HG02678 (cell line): ENCODE measurements at regions not wholly inside any gene's neighbourhood (a gene's known extent, or its start where the extent isn't known, plus 50 kb on each side); places are given as distances from the start of the nearest gene placed in this dataset.
"Not testable (repeated sequence)": the region's sequence is repeated elsewhere in the genome, so short reads cannot be mapped to it uniquely, and the experiment has no call there.

Experiments used
- ATAC-seq: cut with Tn5 transposase; IDR thresholded peaks from one replicate; pipeline ENCODE4 v1.9.1; 2021; ENCODE audit warnings: mild to moderate bottlenecking, moderate library complexity; ENCODE audit not compliant: unreplicated experiment

DNA sequence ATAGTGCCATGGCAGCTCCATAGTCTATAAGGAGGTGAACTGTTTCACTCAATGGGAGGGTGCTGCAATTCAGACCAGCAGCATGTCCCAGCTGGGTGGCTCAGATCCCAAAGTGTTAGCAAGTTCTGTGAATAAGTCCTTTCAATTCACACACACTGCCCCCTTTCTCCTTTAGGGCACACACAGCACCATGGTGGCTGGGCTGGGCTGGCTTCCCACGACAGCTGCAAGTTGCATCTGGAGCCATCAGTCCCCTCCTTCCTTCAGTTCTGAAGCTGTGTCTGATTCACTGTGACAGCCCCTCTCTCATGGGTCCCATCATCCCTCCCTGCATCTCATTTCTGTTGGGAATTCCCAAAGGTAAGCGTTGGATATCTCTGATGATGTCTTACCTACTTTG is 324.1 kb upstream of the NCAM1 start:
- no peak for ATAC-seq

GRCh38 chr11:112637876-112638275 is 323.3 kb upstream of the NCAM1 start:
- no peak for ATAC-seq

GRCh38 chr11:112639469-112639868 is 321.8 kb upstream of the NCAM1 start:
- ATAC-seq = no peak

- ATAC-seq = no peak
Observed at GRCh38 chr11:112643416-112643815, 317.8 kb upstream of the NCAM1 start.

DNA sequence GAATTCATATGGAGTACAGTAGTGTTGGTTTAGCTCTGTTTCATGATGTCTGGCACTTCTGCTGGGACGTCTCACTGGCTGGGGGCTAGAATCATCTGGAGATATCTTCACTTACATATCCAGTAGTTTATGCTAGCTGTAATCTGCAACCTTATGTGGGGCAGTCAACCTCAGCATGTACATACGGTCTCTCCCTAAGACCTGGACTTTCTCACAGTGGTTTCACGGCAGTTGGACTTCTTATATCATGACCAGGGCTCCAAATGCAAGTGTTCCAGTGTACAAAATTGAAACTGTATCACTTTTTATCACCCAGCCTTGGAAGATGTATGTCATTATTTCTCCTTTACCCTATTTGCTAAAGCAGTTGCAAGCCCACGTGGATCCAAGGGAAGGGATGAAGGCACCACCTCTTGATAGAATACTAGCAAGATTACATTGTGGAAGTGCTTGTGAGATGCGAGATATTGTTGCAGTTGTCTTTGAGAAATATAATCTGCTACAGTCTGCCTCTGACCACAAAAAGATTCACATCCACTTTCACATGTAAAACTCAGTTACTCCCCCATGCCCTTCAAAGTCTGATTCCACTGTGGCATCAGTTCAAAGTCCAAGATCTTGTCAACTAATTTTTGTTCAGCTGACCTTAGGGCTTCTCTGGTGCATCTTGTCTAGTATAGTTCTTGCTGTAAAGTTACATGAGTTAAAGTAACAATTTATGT is 316.6 kb upstream of the NCAM1 start:
- no peak for ATAC-seq

DNA sequence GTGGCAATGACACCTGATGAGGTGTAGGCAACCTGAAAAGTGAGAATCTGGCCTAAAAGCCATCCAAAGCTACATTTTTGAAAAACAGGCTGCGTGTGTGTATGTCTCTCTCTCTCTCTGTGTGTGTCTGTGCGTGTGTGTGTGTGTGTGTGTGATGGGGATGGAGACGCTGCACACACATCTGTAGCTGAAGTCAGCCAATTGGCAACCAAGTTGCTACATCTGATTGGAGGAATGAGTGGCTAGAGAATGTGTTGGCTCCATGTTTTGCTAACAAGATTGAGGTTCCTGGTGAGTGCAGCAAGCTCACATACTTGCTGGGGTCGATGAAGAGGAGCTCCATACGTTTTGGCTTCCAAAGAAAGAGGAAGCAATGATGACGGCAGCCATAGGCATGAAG is 311.4 kb upstream of the NCAM1 start:
- ATAC-seq = no peak

DNA sequence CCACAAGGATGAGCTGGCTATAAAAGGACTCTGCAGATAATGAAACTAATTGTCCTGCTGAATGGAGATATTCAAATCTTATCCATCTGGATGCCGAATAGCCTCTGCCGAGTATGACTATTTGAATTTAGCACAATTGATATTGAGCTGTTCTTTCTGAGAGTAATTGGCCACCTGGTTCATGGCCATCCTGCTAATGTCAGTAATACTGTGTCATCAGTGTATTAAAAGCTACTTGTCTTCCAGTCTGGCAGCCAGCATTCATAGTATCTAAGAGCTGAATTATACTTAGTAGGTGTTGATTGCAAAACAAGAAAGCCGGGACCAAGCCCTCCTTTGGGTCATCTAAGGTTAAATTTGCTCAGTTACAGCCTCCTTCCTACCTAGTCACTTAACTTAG is 310.7 kb upstream of the NCAM1 start:
- ATAC-seq = no peak

GRCh38 chr11:112651386-112651785 is 309.8 kb upstream of the NCAM1 start:
- no peak for ATAC-seq

- no peak for ATAC-seq
Observed at GRCh38 chr11:112652786-112653390, 308.3 kb upstream of the NCAM1 start.

DNA sequence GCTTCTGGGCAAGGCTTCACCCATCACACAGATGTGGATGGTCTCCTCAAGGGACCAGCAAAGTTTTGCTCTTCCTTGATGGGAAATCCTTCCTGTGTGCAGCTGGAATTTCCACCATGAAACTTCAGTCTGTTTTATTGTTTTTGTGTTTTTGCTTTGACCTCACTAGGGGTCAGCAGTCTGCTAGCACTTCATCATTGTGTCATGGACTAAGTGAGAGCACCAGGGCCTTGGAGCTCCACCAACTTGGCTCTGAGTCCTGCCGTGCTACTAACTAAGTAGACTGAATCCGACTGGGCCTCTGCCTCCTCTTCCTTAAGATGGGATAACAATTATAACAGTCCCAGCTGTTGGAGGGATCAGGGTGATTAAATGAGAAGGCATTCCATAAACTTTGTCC is 305.8 kb upstream of the NCAM1 start:
- ATAC-seq = no peak

DNA sequence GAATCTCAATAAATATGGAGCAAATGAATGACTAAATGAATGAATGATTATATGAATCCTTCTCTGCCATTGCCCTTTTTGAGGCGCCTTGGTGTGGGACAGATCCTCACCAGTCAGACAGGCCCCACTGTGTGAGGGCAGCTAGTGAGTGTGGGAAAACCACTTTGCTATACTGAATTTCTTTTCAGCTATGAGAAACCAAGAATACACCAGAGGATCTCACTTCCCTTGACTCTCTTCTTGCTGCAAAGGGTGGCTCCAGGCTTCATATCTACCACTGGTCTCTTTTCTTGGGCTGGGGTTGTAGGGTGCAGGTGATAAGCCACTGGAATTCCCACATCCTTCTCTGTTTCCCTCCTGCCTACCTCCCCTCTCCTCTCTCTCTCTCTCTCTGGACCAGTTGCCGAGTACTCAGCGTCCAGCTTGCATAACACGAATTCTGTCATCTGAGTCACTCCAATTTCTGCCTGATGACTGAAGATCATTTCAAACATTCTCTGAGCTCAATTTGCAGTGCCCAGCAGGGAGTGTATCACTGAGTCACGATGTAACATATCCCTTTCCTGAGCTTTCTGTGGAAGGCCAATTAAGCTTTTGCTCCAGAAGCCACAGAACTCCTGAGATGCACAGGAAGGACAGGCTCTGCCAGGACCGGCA is 304.3 kb upstream of the NCAM1 start:
- ATAC-seq = no peak

DNA sequence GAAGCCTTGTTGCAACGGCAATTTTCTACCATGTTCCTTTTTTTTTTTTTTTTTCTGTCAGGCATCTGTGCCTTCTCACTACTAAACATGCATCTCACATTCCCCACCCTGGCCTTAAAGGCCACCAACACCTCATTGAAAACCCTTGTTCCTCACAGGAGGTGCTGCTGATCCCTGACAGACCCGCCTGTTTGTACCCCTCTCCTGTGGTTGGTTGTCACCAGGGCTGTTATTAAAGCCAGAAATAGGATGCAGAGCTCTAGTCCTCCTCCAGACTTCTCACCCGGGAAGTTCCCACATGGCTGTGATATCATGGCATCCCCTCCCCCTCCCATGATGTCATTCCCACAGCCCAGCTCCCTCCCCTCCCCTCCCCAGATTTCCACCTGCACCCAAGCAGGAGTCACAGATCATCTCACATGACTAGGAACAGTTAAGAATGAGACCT is 302.8 kb upstream of the NCAM1 start:
- ATAC-seq = no peak

GRCh38 chr11:112661146-112661545 is 300.1 kb upstream of the NCAM1 start:
- ATAC-seq = no peak

- ATAC-seq = no peak
Observed at GRCh38 chr11:112661571-112661970, 299.6 kb upstream of the NCAM1 start.

DNA sequence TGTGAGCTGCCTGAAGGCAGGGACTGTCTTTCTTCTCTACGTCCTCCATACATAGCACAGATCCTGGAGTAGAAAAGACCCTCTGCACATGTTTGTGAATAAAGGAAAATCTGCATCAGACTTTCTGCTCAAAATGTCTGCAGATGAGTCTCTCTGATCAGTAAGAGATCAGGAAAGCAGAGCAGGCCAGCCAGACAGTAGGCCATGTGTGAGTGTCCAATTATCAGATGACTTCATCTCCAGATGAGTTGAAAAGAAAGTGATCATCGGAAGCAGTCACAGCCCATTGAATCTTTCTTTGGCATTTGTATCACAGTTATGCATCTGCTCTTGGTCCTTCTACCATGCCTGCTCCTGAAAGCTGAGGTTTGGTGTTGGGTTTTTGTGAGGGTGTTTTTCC is 298.7 kb upstream of the NCAM1 start:
- no peak for ATAC-seq

DNA sequence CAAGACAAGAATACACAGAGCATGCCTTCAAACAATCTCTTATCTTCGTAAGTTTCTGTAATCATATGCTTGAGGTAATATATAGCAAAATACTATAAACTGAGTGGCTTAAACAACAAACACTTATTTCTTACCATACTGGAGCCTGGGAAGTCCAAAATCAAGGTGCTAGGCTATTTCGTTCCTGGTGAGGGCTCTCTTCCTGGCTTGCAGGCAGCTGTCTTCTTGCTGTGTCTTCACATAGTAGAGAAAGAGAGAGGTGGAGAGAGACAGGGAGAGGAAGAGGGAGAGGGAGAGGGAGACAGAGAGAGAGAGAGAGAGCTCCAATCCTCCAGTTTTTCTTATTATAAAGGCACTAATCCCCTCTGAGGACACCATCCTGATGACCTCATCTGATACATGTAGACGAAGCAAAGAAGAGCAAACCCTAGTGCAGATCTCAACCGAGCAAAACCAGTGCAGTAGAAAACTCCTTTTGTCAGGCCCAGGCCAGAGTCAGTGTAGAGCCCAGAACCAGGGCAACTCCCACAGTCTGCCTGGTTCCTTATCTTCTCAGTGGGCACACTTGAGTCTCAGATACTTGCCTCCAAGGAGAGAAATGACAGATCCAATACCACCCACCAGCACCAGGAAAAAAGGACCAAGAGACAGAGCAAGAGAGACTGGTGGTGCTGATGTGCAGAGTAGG is 297.1 kb upstream of the NCAM1 start:
- no peak for ATAC-seq

GRCh38 chr11:112665291-112665690 is 295.9 kb upstream of the NCAM1 start:
- ATAC-seq = no peak

DNA sequence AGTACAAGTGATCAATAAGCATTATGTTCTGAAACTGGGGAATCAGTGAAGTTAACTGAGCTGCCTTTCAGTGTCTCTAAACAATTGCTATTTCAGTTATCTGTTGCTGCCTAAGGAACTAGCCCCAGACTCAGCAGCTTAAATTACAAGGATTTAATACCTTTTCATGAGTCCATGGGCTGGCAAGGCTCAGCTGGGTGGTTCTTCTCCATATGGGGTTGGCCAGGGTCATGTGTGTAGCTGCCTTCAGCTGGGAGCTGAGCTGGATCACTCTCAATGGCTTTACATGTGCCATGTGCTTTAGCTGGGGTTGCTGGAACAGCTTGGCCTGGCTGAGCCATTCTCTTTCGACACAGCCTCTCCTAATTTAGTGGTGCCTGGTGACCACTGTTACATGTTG is 295.0 kb upstream of the NCAM1 start:
- no peak for ATAC-seq

DNA sequence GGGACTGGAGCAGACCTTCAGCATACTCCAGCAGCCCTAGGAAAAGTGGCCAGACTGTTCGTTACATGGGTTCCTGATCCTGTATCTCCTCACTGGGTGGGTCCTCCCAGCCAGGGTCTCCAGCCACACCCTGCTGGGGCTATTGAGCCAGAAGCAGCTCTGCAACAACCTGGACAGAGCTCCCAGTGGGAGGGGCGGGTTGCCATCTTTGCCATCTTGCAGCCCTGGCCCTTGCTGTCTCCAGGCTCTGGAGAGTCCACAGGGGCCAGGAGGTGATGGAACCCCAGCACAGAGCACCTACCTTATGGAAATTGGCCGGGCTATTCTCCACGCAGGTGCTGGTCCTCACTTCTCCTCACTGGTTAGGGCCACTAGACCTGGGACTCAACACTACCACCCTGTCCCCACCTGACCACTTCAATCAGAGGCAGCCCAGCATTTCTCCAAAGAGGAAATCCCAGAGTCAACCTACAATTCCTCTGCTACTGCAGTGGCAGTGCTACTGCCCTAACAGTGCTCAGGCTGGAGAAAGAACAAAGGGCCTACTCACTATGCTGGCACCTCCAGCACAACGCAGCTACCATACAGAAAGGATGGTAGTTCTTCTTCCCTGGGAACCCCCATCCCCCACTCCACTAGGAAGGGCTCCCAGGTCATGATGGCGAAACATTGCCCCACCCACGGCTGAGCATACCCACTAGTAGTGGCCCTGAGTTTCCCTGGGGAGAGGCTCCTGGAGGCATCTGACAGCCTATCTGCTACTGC is 290.2 kb upstream of the NCAM1 start:
- ATAC-seq = no peak

GRCh38 chr11:112673401-112673800 is 287.8 kb upstream of the NCAM1 start:
- ATAC-seq = not testable (repeated sequence)

- ATAC-seq = no peak
Observed at GRCh38 chr11:112685111-112685510, 276.1 kb upstream of the NCAM1 start.
